ENCODE measurements at regions not wholly inside any gene's neighbourhood (a gene's known extent, or its start where the extent isn't known, plus 50 kb on each side); places are given as distances from the start of the nearest gene placed in this dataset.

- TF ChIP-seq CTCF (IDR thresholded peaks at IDR 0.05 in 4 of 5, conservative IDR thresholded peaks at IDR 0.05 in 1 of 5), result no peak
- TF ChIP-seq POLR2A (IDR thresholded peaks at IDR 0.05), result no peak
Observed at GRCh38 chr16:9658586-9658985, 523.6 kb downstream of the GRIN2A start.
